ENCODE measurements at regions not wholly inside any gene's neighbourhood (a gene's known extent, or its start where the extent isn't known, plus 50 kb on each side); places are given as distances from the start of the nearest gene placed in this dataset.

- TF ChIP-seq CTCF (IDR thresholded peaks at IDR 0.05) = no peak
- no peak for TF ChIP-seq POLR2A (IDR thresholded peaks at IDR 0.05)
Observed at GRCh38 chr10:84074521-84074920, 64.8 kb upstream of the GHITM start.

Measured in thyroid gland (tissue), 4 donors.